ENCODE measurements at regions not wholly inside any gene's neighbourhood (a gene's known extent, or its start where the extent isn't known, plus 50 kb on each side); places are given as distances from the start of the nearest gene placed in this dataset.

DNA sequence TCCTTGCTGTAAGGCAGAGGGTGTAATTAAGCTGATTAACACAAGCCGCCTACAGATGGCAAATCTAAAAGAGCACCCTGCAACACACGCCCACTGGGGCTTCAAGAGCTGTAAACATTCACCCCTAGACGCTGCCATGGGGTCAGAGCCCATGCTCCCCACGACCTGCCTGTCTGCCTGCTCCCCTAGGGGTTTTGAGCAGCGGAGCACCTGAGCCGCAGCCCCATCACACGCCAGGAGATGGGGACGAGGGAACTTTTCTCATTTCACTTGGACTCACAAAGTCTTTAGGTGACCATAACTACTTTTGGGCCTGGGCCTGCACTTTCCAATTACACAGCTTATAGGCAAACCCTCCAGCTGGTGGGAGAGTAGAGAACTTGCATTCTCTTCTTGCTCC lies 99.0 kb upstream of the SOX4 start:
- in situ Hi-C loops (cut with MboI; ENCODE audit: low pct_unique_long_range_greater_than_20kb, low sequenced_read_pairs, unreplicated experiment): no loop called here
- DNase-seq (ENCODE audit: low spot score): no peak
- TF ChIP-seq, protein P1, sequence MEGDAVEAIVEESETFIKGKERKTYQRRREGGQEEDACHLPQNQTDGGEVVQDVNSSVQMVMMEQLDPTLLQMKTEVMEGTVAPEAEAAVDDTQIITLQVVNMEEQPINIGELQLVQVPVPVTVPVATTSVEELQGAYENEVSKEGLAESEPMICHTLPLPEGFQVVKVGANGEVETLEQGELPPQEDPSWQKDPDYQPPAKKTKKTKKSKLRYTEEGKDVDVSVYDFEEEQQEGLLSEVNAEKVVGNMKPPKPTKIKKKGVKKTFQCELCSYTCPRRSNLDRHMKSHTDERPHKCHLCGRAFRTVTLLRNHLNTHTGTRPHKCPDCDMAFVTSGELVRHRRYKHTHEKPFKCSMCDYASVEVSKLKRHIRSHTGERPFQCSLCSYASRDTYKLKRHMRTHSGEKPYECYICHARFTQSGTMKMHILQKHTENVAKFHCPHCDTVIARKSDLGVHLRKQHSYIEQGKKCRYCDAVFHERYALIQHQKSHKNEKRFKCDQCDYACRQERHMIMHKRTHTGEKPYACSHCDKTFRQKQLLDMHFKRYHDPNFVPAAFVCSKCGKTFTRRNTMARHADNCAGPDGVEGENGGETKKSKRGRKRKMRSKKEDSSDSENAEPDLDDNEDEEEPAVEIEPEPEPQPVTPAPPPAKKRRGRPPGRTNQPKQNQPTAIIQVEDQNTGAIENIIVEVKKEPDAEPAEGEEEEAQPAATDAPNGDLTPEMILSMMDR (IDR thresholded peaks at IDR 0.05; ENCODE audit: extremely low read depth, insufficient read depth, missing control alignments): no peak

DNA sequence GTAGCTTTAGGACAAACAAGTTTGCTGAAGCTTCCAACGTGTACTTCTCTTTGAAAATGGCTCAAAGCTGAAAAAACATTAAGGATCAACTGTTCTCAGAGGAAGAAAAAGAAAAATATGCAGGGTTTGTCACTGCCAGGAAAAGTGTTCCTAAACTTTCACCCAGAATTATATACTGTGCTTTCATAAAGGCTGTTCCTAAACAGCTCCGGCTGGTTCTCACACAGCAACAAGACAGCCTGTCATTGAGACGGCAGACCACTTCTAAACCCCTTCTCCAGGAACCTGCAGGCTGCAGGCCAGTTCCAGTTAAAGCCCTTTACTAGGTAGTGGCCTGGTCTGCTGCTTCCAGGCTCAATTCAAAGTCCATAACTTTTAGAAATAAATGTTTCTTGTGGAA lies 97.4 kb upstream of the SOX4 start:
- in situ Hi-C loops (cut with MboI; ENCODE audit: low pct_unique_long_range_greater_than_20kb, low sequenced_read_pairs, unreplicated experiment): no loop called here
- TF ChIP-seq, protein P1 (IDR thresholded peaks at IDR 0.05; ENCODE audit: extremely low read depth, insufficient read depth, missing control alignments): no peak
- DNase-seq (ENCODE audit: low spot score): no peak

DNA sequence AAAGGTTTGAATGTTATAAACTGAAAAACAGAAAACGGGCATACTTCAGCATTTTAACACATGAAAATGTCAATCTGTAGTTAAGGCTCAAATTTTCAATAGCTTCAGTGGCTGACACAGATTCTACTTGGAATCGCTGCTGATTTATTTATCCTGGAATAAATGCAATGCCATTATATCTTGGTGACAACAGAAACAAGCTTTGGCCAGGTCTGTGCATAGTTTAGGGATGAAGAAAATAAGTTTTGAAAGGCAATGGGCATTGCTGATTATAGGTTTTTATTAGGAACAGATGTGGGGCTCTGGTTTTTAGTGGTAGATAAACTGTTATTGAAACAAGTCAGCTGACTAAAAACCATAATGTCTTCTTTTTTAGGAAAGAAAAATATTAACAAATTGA lies 96.8 kb upstream of the SOX4 start:
- TF ChIP-seq, protein P1 (IDR thresholded peaks at IDR 0.05; ENCODE audit: extremely low read depth, insufficient read depth, missing control alignments): no peak
- in situ Hi-C loops (cut with MboI; ENCODE audit: low pct_unique_long_range_greater_than_20kb, low sequenced_read_pairs, unreplicated experiment): no loop called here
- DNase-seq (ENCODE audit: low spot score): no peak

- in situ Hi-C loops (cut with MboI; ENCODE audit: low pct_unique_long_range_greater_than_20kb, low sequenced_read_pairs, unreplicated experiment): no loop called here
- TF ChIP-seq, protein P1 (IDR thresholded peaks at IDR 0.05; ENCODE audit: extremely low read depth, insufficient read depth, missing control alignments): no peak
- DNase-seq (ENCODE audit: low spot score): no peak
Measured at GRCh38 chr6:21500314-21501020, 93.1 kb upstream of the SOX4 start.

GRCh38 chr6:21501021-21501354 lies 92.6 kb upstream of the SOX4 start:
- no peak for DNase-seq (ENCODE audit: low spot score)
- in situ Hi-C loops (cut with MboI; ENCODE audit: low pct_unique_long_range_greater_than_20kb, low sequenced_read_pairs, unreplicated experiment): no loop called here
- TF ChIP-seq, protein P1 (IDR thresholded peaks at IDR 0.05; ENCODE audit: extremely low read depth, insufficient read depth, missing control alignments): no peak

- no peak for DNase-seq (ENCODE audit: low spot score)
- in situ Hi-C loops (cut with MboI; ENCODE audit: low pct_unique_long_range_greater_than_20kb, low sequenced_read_pairs, unreplicated experiment): no loop called here
- TF ChIP-seq, protein P1 (IDR thresholded peaks at IDR 0.05; ENCODE audit: extremely low read depth, insufficient read depth, missing control alignments): no peak
Measured at GRCh38 chr6:21501815-21502214, 91.7 kb upstream of the SOX4 start.
